ENCODE measurements at regions not wholly inside any gene's neighbourhood (a gene's known extent, or its start where the extent isn't known, plus 50 kb on each side); places are given as distances from the start of the nearest gene placed in this dataset.

DNA sequence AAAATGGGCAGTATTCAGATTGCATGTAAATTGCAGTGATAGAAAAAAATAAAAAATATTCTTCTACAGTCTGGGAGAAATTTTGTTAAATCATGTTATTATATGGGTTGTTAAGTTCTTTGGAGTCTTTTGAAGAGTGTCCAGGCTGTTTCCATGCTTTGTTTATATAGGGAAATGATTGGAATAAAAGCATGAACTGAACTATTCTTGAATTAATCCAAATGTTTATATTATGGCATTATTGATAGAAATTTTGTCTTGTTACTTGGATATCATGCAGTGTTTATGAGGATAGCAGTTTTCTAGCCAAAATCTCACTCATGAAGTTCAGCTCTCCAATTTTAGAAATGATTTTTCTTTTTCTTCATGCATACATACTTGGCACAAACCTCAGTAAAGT lies 108.2 kb upstream of the NAV3 start:
- DNase-seq: no peak

DNA sequence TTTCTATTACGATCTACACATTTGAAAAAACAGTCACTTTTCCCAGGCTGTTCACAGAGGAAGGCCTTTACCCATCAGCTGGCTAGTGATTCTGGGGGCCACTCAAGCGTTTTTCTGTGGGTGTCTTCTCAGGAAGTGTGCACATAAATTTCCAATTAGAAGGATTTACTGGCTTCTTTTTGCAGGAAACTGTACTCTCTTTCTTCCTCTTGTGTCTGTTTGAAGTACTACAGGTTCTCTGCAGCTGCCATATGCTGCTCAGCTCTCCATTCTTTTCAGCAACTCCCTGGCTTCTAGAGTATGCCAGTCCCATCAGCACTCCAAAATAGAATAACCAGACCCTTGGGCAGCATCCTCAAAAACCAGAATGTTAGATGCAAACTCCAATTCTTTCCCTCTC lies 110.4 kb upstream of the NAV3 start:
- no peak for DNase-seq

DNA sequence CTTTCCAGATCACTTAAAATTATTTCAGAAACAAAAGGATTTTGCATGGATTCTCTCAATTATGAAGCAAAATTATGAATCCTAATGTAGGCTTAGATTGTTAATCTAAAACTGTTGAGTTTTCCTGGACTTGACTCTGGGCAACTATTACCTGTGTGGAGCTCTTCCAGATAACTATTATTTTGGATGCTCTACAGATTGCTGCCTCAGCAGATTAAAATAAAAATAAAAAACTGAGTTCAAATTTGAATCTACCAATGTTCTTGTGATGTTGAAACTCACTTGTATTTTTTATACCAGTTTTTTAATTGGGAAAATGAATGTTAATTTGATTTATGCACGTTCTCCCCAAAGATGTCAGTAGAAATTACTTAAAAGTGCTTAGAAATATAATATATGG lies 120.5 kb upstream of the NAV3 start:
- DNase-seq: no peak

DNA sequence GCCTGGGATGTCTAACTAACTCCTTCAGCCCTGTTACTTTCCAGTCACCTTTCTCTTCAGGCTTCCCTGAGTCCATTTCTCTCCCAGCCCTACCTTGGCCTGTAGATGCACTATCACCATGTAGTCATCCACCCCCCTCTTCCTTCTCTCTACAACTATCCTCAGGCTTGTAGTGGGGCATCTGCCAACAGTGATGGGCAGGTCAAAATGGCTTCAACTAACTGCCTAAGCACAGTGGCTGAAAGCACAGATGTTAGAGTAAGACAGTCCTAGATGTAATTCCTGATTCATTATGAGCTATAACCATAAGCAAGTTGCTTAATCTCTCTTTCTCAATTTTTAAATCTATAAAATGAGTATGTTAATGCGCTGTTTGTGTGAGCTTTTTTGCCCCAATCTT lies 133.6 kb upstream of the NAV3 start:
- DNase-seq: no peak

DNA sequence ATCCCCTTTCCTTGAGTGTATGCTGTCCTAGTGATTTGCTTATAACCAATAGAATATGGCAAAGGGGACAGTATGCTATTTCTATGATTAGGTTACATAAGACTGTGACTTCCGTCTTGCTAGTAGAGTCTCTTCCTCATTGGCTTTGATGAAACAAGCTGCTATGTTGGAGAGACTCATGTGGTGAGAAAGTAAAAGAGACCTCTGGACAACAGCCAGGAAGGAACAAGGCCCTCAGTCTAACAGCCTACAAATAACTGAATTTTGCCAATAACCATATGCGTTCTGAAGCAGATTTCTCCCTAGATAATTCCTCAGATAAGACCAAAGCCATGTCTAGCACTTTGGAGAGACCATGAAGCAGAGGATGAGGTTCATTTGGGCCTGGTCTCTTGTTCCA lies 134.5 kb upstream of the NAV3 start:
- DNase-seq: no peak

DNA sequence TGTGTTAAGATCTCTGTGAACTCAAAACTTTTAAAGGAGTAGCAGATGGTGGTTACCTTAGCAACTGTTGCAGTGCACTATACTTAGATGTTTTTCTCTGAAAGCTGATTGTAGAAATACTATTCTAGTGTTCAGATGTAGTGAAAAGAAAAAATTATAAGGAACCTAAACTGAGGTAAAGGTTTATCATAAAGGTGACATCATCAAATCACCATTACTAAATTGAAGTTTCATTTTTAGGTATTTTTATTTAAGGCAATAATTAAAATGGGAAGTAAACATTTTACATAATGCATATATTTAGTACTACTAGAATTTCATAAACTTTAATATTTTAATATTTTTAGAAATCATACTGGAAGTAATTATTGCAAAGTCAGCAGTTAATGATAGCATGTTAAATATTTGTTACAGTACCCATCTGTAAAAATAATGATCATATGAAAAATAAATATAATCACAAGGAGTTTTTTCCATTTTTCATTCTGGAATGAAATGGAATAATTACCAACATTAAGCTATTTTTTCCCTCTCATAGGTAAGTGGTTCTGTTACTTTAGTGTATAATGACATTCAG lies 141.1 kb upstream of the NAV3 start:
- DNase-seq: no peak

DNA sequence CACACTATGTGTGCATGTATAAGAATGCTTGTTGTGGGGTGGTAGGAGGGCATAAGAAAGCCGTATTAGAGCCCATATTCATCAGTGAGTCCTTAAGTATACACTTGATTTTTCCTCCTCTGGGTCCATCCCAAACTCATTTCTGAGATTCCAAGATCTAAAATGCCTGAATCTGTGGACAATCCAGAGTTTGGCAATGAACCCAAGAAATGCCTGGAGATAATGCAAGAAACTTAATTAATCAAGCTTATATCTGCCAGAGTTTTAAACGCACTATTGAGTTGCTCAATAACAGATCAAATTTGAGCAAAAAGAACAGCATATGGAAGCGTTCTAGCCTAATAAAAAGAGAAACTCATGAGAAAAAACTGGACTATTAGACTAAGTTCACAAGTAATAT lies 143.4 kb upstream of the NAV3 start:
- DNase-seq: no peak

DNA sequence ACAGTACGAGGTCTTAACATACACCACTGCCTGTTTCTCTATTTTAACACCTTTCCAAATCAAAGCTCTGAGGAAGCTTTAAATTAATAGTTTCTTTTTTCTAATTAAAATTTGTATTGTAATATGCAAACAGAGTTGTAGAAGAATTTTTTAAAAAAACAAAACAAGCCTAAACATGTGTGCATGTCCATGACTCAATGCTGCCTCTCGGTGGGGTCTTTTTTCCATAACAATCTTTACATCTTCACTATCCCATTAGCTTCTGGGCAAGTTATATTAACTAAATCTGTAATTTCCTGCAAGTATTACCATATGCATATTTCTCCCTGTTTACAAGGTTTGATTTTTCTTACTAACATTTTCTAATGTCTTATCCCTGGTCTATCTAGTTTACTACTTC lies 143.9 kb upstream of the NAV3 start:
- DNase-seq: peak; percentile 3

DNA sequence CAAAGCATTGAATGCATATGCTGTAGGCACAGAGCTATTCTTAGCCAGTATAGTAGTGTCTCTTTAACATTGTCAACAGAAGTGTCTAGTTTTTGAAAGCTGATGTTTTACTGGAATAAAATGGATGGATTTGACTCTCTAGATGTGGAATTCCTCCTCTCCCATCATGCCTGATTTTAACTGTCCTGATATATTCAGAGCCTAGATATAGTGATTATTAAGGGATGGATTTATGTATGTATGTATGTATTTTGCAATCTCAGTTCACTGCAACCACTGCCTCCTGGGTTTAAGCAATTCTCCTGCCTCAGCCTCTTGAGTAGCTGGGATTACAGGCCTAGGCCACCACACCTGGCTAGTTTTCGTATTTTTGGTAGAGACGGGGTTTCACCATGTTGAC lies 144.8 kb upstream of the NAV3 start:
- no peak for DNase-seq

DNA sequence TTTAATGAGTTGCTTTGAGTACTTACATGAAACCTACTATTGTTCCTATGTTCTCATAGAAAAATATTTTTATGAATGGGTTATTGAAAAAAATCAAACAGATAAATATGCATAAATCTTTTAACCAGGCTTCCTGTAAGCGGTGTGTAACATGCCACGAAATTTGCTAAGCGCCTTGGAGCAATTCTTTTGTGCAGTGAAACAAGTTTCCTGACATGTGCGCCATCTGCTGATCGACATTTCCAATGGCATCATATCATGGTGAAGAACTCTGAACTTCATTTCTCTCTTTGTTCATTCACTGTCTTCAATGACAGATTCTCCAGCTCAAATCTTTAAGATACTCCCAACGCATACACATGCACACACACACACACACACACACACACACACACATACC lies 145.6 kb upstream of the NAV3 start:
- peak; percentile 68 for DNase-seq

DNA sequence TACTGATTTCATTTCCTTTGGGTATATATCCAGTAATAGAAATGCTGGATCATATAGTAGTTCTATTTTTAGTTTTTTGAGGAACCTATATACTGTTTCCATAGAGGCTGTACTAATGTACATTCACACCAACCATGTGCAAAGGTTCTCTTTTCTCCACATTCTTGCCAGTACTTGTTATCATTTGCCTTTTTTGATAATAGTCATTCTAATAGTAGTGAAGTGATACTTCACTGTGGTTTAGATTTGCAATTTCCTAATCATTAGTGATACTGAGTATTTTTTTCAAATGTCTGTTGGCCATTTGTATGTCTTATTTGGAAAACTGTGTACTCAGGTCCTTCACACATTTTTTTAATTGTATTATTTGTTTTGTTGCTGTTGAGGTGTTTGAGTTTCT lies 148.2 kb upstream of the NAV3 start:
- DNase-seq: no peak

DNA sequence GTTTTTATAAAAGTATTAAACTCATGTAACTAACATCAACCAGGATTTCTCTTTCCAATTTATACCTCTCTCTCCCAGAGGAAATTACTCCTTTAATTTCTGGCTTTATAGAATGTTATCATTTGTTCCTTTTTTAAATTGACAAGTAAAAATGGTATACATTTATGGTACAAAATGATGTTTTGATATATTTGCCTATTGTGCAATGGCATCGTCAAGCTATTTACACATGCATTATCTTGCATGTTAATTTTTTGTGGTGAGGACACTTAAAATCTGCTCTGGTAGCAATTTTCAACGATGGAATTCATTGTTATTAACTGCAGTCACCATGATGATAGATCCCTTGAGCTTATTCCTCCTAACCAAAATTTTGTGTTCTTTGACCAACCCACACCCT lies 149.0 kb upstream of the NAV3 start:
- no peak for DNase-seq

DNA sequence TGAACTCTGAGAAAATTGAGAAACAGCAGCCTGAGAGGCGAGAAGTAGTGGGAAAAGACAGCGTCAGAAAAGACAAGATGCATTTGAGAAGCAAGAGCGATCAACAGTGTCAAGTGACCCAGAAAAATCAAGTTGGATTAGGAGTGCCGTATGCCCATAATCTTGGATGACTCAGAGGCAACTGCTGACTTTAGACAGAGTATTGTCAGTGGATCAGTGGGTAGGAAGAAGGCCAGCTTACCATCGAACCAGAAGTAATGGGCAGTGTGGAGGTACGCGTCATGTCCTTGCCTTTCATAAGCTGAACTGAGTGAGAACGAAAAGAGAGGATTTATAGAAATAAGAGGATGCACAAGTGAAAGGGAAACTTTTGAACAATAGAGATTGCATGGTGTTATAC lies 151.0 kb upstream of the NAV3 start:
- no peak for DNase-seq

DNA sequence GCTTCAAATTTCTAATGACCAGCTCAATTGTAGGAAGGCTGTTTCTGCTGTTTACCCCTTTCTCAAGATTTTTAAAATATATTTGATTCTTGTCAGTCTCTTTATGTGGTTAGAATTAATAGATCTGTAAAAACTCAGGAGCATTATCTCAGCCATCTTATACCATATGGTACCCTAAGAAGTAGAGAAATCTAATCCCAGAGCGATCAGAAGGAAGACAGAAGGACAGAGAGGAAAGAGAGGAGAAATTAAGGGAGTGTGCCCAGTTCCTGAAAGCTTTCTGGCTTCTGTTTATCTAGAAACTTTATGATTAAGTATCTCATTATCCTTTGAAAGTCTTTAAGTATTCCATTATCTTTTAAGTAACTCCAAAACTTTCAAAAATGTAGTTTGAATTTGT lies 152.1 kb upstream of the NAV3 start:
- DNase-seq: no peak

DNA sequence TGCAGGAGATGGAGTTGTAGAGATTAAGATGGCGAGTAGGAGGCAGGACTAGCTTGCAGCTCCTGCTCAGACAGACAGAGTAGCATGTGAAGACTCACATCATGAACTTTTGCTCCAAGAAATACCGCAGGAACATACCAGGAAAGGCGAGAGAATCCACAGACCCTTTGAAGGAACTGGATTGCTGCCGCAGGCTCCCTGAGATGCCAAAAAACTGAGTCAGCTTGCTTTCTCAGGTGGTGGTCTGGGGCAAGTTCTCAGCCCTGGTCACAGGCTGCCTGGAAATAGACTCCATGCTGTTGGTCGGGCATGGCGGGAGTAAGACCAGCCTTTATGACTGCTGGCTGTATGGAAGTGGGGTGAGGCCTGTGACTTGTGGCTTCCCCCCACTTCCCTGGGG lies 163.6 kb upstream of the NAV3 start:
- no peak for DNase-seq

DNA sequence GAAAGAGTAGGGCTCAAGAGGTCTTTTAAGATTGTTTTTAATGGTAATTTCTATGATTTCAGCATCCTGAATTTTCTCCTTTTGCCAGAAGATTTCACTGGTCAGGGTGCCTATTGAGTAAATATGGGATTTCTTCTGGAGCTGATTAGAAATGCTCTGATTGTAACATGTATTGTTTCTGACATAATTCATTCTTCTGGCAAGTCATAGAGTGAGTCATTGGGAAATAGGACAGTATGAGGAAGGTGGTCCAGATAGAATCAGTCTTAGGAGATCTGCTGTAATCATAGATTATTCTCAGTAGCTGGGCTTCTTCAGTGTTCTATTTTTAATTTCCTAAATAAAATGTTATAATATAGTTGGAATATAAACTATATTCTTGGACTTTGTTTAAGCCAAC lies 182.0 kb upstream of the NAV3 start:
- no peak for DNase-seq

DNA sequence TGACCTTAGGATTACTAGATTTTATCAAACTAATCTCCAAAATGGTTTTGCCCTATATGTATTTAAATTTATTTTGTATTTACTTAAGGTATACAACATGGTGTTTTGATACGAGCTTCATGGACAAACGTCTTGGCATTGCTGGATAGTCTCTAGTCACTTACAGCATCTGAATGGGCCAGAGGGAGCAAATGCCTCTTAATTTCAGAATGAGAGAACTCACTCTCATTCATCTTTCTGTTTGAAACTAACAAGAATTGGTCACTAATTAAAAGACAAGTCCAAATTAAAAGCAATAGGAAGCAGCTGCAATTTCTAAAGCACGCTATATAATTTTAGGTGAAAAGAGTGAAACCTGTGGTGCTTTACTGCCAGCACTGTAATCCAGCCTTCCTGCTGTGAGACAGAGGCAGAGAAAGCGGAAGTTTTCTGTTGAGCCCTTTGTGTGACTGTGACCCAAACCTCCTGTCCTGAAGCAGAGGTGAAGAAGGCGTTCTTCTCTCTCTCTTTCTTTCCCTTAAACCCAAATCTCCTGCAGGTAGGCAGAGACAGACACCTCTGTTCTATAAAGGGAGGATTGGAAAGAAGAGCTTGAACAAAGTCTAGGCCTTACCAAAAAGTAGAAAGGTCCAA lies 184.6 kb upstream of the NAV3 start:
- no peak for DNase-seq

DNA sequence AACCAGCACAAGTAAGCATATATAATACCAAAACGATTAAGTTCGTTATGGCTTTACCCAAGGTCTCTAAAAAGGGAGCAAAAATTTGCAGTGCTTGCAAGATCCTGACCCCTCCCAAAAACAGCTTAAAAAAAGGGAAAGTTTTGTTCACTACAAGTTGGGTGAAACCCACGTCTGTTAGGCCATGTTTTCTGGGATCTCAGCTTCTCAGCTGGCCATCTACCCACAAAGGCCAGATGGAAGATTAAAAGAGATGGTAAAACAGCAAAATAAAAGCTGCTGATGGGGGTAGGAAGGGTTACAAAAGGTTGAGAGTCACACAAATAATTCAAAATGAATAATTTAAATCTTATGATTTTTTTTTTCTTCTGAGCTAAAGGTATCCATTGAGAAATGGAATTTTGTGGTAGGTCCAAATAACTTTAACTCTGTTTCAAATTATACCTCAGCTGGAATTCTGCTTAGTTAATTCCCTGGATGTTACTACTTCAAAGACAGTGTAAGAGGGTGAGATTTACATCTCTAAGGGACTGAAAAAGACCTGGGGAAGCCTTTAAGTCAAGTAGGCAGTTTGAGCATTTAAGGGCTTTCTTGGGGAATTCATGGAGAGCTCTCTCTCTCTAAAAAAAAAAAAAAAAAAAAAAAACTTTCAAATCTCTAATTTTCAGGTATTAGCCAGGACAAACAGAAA lies 185.6 kb upstream of the NAV3 start:
- no peak for DNase-seq

DNA sequence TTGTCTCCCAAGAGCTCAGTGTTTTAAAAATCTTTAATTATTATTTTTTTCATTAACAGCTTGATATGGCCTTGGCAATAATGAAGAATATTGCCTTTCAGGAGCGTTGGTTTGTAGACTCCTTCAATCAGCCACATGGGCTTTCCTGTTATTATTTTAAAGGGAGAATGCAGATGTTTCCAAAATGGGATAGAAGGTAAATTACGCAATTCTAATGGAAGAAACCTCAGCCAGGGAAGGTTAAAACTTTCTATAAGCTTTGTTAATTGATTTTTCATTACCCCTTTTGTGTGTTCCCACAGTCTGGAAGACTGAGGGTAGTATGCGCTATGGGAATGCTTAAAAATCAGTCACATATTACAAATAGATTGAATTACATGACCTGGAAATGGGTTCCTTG lies 188.4 kb upstream of the NAV3 start:
- no peak for DNase-seq

DNA sequence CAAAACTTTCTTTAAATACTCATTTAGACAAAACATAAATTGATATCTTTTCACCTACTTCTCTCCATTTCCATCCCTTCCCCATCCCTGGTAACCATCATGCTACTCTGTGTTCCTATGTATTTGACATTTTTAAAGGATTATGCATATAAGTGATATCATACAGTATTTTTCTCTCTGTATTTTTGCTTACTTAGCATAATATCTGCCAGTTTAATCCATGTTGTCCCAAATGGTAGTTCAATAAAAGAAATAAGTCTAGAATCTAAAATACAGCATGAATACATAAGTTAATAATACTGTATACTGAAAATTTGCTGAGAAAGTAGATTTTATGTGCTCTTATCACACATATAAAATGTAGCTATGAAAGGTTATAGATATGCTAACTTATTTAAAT lies 190.3 kb upstream of the NAV3 start:
- DNase-seq: no peak

DNA sequence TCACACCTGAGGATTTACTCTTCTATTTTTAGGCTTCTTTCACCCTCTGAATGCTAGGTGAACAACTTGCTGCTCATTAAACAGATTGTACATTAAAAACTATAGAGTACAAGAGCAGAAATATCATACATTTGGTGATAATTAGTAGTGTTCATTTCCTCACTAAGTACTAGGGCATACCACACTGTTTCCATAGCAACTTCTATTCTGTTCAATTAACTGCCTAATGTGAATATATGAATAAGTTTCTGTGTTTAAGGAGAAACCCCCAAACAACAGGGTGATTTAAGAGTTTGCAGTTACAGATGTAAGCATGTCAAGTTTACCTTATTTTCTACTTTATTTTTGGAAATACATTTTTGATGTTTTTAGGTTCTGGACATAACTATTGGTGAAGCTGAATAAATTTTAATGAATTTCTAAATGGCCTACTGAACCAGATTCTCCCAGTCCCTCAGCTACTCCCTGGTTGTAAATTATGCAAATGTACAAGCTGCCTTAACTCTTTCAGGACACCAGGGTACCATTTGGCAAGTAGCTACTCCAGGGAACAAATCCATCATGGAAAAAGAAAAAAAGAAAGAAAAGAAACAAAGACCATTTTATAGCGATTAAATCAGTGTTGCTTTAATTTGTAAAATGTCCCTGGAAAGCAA lies 199.8 kb upstream of the NAV3 start:
- DNase-seq: no peak

DNA sequence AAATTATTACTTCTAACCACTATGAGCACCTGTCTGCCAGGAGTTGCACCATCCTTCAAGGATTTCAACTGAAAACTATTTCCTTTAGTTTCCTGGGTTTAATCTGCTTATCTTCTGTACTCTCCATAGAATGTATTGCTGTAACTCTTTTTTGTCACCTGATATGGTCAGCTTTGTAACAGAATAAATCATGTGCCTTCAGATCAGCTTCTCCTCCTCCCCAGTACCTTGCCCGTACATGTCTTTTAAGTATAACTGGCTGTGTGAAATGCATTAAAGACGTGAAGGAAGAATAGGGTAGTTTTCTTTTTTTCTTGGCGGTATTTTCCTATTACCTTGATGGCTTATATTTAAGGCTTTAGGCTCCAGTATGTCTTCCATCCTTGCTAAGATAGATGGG lies 200.3 kb upstream of the NAV3 start:
- DNase-seq: no peak

DNA sequence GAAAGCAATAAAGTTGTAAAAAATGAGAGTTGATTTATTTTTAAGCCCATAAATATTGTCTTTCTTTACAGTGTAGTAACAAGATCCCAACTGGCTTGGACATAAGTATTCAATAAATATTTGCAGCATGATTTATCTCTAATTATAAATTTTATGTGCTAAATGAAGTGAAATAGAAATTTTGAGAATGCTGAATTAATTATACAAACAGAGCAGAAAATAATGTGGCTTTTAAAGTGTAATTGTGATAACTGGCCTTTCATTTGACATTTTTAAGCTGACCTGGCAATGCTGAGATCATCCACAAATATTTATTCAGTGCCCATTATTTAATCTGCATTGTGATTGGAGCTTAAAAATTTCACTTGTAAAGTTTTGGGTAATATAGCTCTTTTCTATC lies 201.6 kb upstream of the NAV3 start:
- DNase-seq: no peak

DNA sequence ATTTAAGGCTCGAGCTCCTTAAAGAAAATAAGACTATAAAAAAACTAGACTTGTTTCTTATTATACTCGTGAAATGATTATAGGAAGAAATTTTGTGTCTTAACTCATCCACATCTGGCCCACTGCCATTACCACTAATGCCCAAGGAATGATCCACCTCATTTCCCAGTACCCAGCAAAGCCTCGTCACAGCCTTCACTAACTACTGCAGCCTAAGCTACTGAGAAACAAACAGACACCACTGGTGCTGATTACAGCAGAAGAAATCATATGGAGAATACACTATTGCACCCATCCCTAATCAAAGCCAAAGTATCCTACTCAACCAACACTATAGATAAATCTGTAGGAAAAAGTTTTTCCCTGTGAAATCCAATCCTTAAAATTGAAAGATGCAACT lies 205.3 kb upstream of the NAV3 start:
- DNase-seq: no peak
